Fibroblast of lung (primary cell): ENCODE measurements at regions not wholly inside any gene's neighbourhood (a gene's known extent, or its start where the extent isn't known, plus 50 kb on each side); places are given as distances from the start of the nearest gene placed in this dataset.
A peak's percentile ranks its signal among the peaks of the same experiment; 100 is the strongest.

Source experiments
- DNase-seq, 2 donors: peaks; one replicate each; pipeline versions ENCODE4 v3.0.0 to v3.0.0-alpha.2; 2010; ENCODE audit warnings: low read depth in 2 of 2
- H2AFZ ChIP-seq: 2 replicates; pipeline ENCODE4 v1.5.1; 2012; ENCODE audit warnings: low read length, control low read depth, inconsistent platforms
- H3K27ac ChIP-seq: 2 replicates; pipeline ENCODE4 v1.5.1; 2011; ENCODE audit warnings: low read length, control low read depth; ENCODE audit not compliant: insufficient read depth
- H3K27me3 ChIP-seq: 2 replicates; pipeline ENCODE4 v1.5.1; 2011; ENCODE audit warnings: mild to moderate bottlenecking, low read length; ENCODE audit not compliant: control insufficient read depth, insufficient read depth
- H3K36me3 ChIP-seq: 2 replicates; pipeline ENCODE4 v1.5.1; 2011; ENCODE audit warnings: low read length; ENCODE audit not compliant: control insufficient read depth, insufficient read depth
- H3K4me1 ChIP-seq: 2 replicates; pipeline ENCODE4 v1.5.1; 2011; ENCODE audit warnings: low read length; ENCODE audit not compliant: control insufficient read depth, insufficient read depth; ENCODE audit errors: extremely low read depth
- H3K4me2 ChIP-seq: 2 replicates; pipeline ENCODE4 v1.5.1; 2011; ENCODE audit warnings: low read length, control low read depth; ENCODE audit not compliant: insufficient read depth; ENCODE audit errors: extremely low read depth
- H3K4me3 ChIP-seq, 4 experiments: fragments of 200-600 bp in 1 of 4; sonication (generic) in 1 of 4; replicated peaks in 1 of 4; 2 replicates each; pipeline ENCODE4 v1.5.1; 2011 to 2016; ENCODE audit warnings: low read length in 4 of 4, low read depth in 3 of 4, mild to moderate bottlenecking in 3 of 4, control low read depth in 2 of 4, inconsistent platforms in 1 of 4, mixed read lengths in 1 of 4; ENCODE audit not compliant: insufficient read depth in 1 of 4; ENCODE audit errors: control extremely low read depth in 1 of 4
- H3K79me2 ChIP-seq: 2 replicates; pipeline ENCODE4 v1.5.1; 2012; ENCODE audit warnings: mild to moderate bottlenecking, low read length, inconsistent platforms; ENCODE audit not compliant: control insufficient read depth, insufficient read depth
- H3K9ac ChIP-seq: 2 replicates; pipeline ENCODE4 v1.5.1; 2011; ENCODE audit warnings: mild to moderate bottlenecking, low read length, control low read depth; ENCODE audit not compliant: insufficient read depth
- H3K9me3 ChIP-seq: 2 replicates; pipeline ENCODE4 v1.5.1; 2012; ENCODE audit warnings: low read depth, low read length; ENCODE audit not compliant: control insufficient read depth, insufficient read depth
- H4K20me1 ChIP-seq: 2 replicates; pipeline ENCODE4 v1.5.1; 2011; ENCODE audit warnings: low read length; ENCODE audit not compliant: control insufficient read depth, insufficient read depth; ENCODE audit errors: extremely low read depth
- EZH2 ChIP-seq: IDR thresholded peaks from 2 replicates; pipeline ENCODE4 v1.5.1; 2012; ENCODE audit warnings: low read length, control low read depth, mild to moderate bottlenecking; ENCODE audit errors: missing control alignments
- TF ChIP-seq, protein P1 (sequence below), 2 donors: IDR thresholded peaks in 1 of 2; conservative IDR thresholded peaks in 1 of 2; 1 replicate in 1 of 2; 2 replicates in 1 of 2; pipeline ENCODE4 v1.5.1; 2011 to 2012; ENCODE audit warnings: low read length in 2 of 2, control low read depth in 1 of 2, inconsistent platforms in 1 of 2, low read depth in 1 of 2, mild to moderate bottlenecking in 1 of 2

DNA sequence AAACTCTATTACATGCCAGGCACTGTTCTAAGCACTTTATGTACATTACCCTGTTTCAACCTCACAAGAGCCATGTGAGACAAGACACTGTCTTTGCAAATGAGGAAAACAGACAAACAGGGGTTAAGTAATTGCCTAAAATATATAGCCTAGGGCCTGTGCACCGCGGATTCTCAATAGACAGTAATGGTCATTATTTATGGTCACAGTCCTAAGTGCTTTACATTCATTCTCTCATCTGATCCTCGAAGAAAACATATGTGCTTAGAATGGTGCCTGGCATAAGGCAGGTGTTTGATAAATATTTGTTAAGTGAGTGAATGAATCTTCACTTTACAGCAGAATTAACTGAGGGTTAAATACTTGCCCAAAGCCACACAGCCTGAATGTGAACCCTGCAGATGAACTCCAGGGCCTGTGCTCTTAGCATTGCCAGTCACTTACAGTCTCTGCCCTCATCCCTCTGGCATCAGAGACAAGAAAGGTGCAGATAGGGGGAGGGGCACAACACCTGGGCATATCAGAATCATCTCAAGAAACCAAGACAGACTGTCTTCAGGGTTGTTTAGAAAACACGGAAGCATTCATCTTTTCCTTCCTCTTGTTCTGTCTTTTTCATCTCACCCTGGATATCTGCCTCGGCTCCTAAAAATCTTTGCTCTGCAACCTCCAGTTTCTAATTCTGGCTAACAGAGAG is 92.8 kb upstream of the SASH1 start:
- Histone ChIP-seq H3K27ac (no peak overlapping the region), H3K4me1 (no peaks in the 10 kb centered on the region), H4K20me1 (no peaks in the 10 kb centered on the region), H3K79me2 (no peaks in the 10 kb centered on the region), H3K9ac (no peak overlapping the region), H3K27me3 (no peaks in the 10 kb centered on the region), H2AFZ (no peak overlapping the region), H3K36me3 (no peaks in the 10 kb centered on the region), H3K9me3 (no peaks in the 10 kb centered on the region), H3K4me2 (no peak overlapping the region), H3K4me3 (no peak overlapping the region)
- TF ChIP-seq, protein P1, sequence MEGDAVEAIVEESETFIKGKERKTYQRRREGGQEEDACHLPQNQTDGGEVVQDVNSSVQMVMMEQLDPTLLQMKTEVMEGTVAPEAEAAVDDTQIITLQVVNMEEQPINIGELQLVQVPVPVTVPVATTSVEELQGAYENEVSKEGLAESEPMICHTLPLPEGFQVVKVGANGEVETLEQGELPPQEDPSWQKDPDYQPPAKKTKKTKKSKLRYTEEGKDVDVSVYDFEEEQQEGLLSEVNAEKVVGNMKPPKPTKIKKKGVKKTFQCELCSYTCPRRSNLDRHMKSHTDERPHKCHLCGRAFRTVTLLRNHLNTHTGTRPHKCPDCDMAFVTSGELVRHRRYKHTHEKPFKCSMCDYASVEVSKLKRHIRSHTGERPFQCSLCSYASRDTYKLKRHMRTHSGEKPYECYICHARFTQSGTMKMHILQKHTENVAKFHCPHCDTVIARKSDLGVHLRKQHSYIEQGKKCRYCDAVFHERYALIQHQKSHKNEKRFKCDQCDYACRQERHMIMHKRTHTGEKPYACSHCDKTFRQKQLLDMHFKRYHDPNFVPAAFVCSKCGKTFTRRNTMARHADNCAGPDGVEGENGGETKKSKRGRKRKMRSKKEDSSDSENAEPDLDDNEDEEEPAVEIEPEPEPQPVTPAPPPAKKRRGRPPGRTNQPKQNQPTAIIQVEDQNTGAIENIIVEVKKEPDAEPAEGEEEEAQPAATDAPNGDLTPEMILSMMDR (conservative IDR thresholded peaks at IDR 0.05 in 1 of 2, IDR thresholded peaks at IDR 0.05 in 1 of 2; ENCODE audit: low read depth in 1 of 2, low read length in 2 of 2), result no peak
- TF ChIP-seq EZH2, result no peak
- DNase-seq, result no peak

DNA sequence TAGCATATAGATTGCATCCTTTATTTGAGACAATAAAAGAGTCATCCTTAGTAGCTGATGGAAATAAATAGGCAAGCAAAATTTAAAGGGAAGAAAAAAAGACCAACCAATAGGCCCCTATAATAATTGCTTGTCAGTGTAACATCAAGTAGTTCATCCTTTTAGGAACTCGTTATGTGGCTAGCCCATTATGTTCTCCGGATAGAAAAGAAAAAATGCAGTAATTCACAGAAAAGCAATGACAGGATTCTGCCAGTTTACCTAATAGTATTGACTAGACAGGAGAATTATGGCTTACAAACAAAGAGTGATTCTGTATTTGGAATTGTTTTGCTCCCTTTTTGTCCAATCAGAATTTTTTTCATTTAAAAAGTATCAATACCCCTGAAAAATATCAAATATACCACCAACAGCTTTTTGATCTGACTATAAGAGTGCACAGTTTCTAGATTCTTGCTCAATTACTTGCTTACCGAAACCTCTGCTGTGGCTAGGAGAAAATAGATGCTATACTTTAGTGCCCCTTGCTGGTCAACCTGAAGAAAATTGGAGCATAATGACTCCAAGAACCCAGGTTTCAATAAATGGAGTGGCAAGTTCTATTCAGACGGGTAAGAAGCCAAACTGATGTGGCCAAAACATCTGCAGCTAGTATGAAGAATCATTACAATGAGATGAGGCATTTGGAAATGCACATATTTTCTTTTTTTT is 91.5 kb upstream of the SASH1 start:
- DNase-seq, result peak; percentile 72 to 79
- H2AFZ ChIP-seq, result no peak overlapping the region
- H3K4me3 ChIP-seq, result no peak overlapping the region
- H3K27ac ChIP-seq, result no peak overlapping the region
- no peaks in the 10 kb centered on the region for H3K27me3 ChIP-seq
- H3K9ac ChIP-seq, result no peak overlapping the region
- no peaks in the 10 kb centered on the region for H3K9me3 ChIP-seq
- TF ChIP-seq, protein P1 (conservative IDR thresholded peaks at IDR 0.05 in 1 of 2, IDR thresholded peaks at IDR 0.05 in 1 of 2; ENCODE audit: low read depth in 1 of 2, low read length in 2 of 2), result peak; percentile 36 to 50
- no peak for TF ChIP-seq EZH2
- no peaks in the 10 kb centered on the region for H4K20me1 ChIP-seq
- no peaks in the 10 kb centered on the region for H3K4me1 ChIP-seq
- no peaks in the 10 kb centered on the region for H3K79me2 ChIP-seq
- H3K4me2 ChIP-seq, result no peak overlapping the region
- no peaks in the 10 kb centered on the region for H3K36me3 ChIP-seq

DNA sequence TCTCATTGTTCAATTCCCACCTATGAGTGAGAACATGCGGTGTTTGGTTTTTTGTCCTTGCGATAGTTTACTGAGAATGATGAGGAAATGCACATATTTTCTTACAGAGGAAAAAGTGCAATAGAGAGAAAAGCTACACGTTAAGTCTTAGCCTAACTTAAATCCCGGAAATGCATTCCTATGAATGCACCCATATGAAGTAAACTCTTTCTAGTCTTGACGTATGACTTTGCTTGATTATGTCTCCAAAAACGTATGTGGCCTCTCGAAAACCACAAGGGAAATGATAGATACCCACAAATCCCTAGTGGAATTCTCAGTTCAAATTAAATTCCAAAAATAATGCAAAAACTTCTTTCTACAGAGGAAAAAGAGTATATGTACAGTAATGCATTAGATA is 90.7 kb upstream of the SASH1 start:
- H4K20me1 ChIP-seq, result no peaks in the 10 kb centered on the region
- no peaks in the 10 kb centered on the region for H3K79me2 ChIP-seq
- H3K4me2 ChIP-seq, result no peak overlapping the region
- no peak overlapping the region for H3K27ac ChIP-seq
- no peaks in the 10 kb centered on the region for H3K9me3 ChIP-seq
- DNase-seq, result no peak
- no peak overlapping the region for H2AFZ ChIP-seq
- H3K36me3 ChIP-seq, result no peaks in the 10 kb centered on the region
- no peak overlapping the region for H3K4me3 ChIP-seq
- no peaks in the 10 kb centered on the region for H3K27me3 ChIP-seq
- no peaks in the 10 kb centered on the region for H3K4me1 ChIP-seq
- TF ChIP-seq EZH2, result no peak
- TF ChIP-seq, protein P1 (conservative IDR thresholded peaks at IDR 0.05 in 1 of 2, IDR thresholded peaks at IDR 0.05 in 1 of 2; ENCODE audit: low read depth in 1 of 2, low read length in 2 of 2), result no peak
- H3K9ac ChIP-seq, result no peak overlapping the region
